Stimulated activated CD4-positive, alpha-beta T cell treated with anti-CD3 and anti-CD28 coated beads, Interleukin-12 subunit alpha, Interleukin-12 subunit beta, amount 100 ng/mL, for 4 hours (primary cell): ENCODE measurements at regions not wholly inside any gene's neighbourhood (a gene's known extent, or its start where the extent isn't known, plus 50 kb on each side); places are given as distances from the start of the nearest gene placed in this dataset.

Source experiments
- DNase-seq: peaks from one replicate; pipeline ENCODE4 v3.0.0-alpha.2; 2020

DNA sequence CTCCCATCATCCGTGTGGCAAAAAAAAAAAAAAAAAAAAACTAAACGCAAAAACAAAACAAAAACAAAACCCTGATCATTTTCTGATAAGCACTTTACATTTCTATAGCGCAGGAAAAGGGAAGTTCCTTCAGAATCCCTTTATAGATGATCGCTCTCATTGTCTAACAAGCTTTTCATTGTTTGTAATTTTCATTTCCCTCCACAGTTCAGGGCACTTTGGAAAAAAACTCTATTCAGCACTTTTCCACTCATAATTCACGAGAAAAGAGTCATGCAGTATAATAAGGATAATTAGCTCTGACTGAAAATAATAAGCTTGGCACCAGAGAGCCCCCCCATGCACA lies 89.4 kb upstream of the ATXN1 start:
- DNase-seq = no peak

DNA sequence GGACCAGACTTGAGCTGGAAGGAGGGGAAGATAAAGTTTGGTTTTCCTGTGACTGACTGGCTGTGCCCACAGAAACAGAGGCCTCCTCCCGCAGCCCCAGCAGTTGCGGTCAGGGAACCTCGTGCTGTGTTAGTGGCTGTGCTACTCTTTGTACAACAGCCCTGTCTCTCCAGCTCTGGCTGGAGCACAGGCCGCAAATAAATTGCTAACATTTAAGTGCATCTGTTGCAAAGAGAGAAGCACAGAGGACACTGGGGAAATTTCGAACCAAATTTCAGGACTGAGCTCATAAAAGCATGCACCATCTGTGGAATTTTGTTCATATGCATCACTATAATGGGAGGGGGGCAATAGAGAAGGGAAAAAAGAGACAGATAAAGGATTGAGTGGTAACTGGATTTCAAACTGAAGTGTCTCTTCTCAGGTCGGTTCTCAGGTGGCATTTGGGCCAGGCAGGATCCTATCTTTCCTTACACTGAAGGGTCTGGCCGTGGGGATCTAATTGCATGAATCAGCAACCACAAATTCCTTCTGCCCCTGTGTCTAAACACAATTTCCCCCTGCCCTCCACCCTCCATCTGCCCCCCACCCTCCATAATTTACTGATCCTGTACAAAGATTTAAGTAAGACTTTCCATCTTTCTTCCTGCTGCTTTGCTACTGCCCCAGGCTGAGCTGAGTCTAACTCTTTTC lies 88.9 kb upstream of the ATXN1 start:
- DNase-seq = no peak

DNA sequence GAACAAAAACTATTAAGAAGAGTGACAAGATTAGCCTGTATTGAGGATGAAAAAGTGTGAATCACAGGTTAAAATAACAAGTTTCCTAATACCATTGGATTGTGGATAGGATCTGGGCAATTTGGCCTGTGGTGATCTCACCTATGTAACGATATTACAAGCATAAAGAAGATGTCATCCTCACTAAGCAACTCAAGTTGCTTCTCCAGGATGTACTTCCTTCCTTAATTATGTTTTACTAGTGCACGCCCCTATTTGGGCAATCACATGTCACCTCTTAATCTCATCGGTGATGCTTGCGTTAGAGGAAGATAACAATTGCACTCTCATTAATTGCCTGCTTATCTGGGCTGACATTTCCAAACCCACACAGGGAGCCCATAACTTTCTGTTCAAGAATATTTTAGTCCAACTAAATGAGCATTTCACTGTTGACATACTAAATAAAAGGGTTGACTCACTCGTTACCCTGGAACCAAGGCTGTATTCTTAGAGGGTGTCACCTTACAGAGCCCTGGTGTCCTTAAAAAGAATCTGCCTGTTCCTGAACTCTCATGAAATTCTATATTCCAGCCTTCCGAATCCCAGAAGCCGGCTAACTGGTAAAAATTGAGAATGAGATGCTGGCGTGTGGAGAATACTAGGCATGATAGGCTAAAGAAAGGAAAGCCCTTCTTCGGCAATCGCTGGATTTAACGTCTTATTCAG lies 88.2 kb upstream of the ATXN1 start:
- DNase-seq = no peak

DNA sequence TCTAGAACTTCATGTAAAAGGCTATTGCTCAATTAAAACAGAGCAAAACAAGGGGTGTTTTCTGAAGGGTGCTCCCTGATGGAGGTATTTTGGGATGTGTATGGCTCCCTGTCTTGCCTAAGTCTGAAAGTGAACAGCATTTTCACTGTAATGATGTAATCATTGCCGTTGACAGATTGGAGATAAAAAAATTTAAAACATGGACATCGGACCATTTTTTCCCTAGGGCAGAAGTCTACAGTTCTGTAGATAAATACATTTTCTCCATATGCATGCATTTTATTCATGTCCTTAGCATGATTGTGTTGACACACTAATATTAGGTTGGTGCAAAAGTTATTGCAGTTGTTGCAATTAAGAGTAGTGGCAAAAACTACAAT lies 85.1 kb upstream of the ATXN1 start:
- no peak for DNase-seq

DNA sequence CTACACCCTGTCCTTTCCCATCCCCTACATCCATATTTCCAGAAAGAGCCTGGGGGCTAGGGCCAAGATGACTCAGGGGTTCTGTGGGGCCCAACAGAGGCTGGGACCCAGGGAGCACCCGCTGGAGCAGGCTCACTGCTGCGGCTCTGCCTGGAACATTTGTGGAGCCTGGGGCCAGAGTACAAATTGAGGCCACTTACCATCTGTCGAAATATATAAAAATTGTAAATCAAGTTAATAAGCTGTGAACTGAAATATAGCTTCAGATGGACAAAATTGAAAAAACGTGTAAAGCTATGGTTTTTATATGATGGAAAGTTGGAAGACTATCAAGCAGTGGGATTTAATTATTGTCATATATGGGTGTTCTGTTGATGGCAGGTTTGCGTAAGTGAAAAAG lies 82.9 kb upstream of the ATXN1 start:
- no peak for DNase-seq

DNA sequence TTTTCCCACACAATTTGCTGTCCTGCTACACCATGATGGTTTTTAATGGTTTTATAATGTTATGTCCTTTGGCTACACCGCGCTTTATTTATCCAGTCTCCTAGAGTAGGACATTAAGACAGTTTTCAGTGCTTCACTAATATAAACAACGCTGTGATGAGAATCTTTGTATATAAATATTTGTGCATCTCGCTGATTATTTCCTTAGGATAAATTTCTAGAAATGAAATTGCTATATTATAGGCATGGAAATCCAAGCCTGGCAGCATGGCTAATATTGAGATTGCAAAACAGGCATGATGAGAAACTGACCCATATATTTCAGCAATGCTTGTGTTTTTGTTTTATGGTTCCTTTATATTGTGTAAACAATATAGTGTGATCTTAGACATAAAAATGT lies 81.4 kb upstream of the ATXN1 start:
- DNase-seq = no peak

DNA sequence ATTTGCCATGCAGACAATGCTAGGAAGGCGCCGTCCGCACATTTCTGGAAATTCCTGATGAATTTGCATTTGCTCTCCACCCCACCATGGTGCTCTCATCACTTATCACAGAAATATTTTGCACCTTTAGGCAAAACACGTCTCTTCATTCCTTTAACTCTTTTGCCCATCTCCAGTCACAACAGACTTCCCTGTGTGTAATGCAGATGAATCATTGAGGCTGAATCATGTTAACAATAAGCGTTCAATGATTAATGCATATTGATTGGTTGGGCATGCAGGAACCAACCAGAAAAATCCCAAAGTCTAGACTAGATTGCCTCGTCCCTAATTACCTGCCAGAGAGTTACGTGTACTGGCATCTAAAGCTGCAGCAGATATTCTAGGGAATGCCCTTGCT lies 80.0 kb upstream of the ATXN1 start:
- no peak for DNase-seq

DNA sequence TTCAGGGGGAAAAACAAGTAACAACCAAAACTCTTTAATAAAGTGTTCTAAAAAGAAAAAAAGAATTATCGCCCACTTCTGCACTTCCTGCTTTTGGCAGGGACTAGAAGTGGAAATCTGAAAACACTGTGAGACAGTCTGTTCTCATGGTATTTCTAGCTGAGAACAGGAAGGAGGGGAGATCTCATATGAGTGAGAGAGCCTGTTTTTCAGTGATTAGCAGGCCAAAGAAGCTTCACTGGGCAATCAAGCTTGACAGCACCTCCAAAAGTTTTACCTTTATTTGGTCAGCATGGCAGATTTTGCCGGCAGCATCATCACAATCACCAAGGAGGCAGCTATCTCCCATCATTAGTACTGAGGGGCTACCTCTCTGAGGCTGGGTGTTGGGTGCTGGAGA lies 79.5 kb upstream of the ATXN1 start:
- DNase-seq = no peak

DNA sequence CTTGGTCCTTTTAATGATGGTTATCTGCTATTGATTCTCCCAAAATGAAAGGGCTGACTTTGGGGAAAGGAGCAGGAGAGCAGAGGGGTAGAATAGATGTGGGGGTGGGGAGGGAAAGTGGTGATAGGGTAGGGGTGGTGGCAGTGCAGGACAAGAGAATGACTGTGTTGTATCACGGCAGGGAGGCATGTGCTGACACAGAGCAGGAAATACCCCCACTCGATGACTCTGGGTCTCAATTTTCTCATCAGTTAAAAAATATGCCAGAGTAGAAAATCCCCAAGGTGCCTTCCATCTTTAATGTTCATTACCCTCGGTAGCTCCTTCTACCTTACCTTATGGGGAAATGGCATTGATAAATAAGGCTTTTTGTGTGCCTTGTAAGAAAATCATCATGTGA lies 79.0 kb upstream of the ATXN1 start:
- no peak for DNase-seq

DNA sequence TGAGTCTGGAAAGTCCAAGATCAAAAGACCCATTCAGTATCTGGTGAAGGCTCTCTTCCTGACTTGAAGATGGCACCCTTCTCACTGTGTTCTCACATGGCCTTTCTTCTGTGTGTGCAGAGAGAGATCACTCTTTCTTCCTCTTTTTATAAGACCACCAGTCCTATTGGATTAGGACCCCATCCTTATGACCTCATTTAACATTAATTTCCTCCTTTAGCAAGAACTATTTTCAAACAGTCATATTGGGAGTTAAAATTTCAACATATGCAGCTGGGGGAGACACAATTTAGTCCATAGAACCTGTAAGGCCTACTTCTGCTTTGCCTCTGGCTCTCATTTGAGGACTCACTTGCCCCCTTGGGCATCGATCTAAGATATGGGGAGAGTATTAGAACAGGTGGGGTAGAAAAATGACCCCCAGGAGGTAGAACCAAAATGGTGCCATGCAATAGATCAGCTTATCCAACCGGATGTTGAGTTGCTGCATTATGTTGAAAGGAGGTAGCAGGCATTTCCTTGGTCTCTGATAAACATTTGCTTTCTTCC lies 78.4 kb upstream of the ATXN1 start:
- no peak for DNase-seq

DNA sequence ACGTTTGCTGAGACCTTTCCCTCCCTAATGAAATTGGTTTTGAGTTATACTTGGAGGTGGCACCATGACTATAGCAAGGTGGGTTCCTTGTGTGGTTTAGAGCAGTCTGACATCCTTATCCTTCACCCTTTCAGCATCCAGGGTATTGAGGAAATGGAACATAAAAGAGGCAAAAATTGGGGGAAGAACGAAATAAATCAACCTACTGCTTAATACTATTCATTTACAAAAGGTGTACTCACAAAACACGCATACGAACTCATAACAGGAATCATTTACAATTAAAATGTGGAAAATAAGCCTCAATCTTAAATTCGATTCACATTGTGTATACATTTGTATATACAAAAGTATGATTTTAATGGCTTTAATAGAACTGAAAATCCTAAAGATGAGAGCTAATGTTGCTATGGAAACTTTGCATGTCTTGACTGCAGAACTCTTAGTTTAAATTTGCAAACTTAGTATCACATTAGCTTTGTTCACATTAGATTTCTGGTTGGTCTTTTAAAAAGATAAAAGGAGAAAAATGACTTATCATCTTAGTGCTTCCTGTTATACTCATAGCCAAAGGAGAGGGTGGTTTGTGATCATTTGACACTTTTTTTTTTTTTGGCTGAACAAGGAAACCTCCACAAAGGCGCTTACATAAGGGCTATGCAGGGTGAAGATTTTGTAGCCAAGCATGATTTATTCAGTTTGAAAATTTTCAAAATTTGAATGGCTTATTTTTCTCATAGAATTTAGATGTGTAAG lies 76.1 kb upstream of the ATXN1 start:
- no peak for DNase-seq

DNA sequence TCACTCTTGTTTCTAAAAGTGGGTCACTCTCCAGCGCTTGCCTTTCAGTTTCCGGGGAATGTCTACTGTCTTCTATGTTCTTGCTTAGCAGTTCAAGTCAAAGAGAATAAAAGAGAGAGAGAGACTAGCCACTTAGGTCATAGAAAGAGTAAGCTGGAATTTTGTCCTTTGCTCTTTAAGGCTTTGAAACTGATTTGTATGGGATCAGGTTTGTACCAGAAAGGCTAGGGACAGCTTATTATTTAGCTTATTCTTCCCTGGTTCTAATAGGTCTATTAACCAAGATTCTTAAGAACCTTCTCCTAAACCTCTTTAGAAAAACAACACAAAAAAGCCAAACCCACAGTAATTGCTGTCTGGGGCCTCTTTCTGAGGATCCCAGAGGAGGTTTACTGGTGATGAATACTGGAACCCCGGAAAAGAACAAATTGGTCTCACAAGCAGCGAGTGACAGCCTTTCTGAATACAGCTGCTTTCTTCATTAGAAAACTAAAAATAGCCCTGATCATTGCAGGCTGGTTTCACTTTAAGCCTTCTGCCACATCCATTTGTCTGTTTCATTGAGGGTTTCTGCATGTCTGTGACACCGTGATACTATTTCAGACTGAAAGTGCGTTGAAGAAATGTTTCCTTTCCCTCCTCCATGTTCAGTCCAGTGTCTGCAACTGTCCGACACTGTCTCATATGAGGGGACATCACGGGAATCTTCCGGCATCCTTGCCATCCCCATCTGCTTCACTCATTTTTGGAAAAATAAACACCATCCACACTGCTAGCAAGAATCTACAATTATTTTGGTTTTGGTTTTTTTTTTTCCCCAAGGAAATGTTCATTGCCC lies 75.1 kb upstream of the ATXN1 start:
- DNase-seq = no peak

DNA sequence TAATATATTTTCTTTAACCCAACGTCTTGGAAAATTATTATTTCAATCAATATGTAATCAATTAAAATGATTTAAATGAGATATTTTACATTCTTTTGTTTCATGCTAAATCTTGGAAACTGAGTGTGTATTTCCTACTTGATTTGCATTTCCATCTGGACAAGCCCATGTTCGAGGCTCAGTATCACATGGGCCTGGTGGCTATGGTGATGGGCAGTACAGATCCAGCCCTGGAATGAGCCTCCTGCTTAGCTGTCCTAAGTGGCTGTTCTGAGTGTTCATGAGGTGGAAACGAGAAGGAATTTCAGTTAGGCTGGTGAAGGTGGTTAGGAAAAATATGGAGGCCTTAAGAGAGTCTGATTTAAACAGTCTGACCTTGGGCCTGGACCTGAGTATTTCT lies 73.0 kb upstream of the ATXN1 start:
- DNase-seq = no peak

DNA sequence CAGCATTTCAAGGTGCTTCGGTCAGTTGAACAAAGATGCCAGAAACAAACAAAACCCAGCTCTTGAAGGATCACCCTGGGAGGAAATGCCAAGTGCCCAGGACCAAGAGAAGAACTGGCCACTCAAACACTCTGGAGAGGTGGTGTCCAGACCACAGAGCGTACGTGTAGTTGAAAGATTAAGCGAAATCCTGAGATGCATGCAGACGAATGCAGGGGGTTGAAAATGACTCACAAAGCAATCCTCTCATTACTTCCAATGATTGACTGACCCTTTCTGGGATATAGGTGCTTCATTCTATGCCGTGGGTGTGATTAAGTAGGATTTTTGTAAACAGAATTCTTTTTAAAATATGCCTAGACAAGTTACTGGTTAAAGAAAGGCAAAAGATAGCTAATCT lies 71.5 kb upstream of the ATXN1 start:
- no peak for DNase-seq

DNA sequence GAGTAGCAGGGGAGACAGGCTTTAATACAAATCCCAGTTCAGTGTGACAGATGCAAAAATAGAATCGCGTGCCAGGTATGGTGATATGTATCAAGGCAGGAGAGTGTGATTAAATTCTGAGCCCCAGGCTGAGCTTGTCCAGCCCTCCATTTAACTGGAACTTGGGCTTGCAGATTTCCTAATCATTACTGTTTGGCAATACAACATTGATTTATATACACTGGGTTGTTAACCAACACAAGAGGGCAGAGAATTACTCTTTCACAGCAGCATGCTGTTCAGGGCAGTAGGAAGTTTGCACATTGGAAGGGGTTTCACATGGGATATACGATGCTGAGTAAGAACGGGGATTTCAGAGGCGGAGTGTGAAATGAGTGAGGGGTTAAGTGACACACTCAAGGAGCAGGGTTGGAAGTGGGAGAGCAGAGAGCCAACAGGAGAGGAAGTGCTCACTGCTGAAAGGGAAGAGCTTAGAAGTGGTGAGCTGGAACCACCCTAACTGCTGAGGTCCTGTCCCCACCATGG lies 70.8 kb upstream of the ATXN1 start:
- DNase-seq = no peak

DNA sequence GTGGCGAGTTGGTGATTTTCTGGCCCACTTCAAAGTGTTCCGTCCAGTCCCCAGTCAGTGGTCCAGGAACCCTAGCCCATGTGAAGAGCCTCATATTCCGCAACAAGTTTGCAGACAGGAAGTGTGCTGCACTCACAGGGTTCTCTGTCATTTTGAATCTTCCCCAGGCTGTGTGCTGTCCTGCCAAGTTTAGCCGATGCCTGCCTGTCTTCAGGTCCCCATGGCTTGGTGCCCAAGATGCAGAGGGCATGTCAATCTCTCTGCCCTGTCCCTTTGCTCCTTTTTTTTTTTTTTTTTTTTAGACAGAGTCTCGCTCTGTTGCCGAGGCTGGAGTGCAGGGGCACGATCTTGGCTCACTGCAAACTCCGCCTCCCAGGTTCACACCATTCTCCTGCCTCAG lies 69.9 kb upstream of the ATXN1 start:
- no peak for DNase-seq

DNA sequence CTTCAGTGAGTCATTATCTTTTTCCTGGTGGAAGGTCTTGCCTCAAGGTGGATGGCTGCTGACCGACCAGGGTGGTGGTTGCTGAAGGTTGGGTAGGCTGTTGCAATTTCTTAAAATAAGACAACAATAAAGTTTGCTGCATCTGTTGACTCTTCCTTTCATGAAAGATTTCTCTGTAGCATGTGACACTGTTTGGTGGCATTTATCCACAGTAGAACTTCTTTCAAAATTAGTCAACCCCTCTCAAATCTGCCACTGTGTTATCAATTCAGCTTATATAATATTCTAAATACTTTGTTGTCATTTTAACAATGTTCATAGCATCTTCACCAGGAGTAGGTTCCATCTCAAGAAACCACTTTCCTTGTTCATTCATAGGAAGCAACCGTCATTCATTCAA lies 66.8 kb upstream of the ATXN1 start:
- no peak for DNase-seq

DNA sequence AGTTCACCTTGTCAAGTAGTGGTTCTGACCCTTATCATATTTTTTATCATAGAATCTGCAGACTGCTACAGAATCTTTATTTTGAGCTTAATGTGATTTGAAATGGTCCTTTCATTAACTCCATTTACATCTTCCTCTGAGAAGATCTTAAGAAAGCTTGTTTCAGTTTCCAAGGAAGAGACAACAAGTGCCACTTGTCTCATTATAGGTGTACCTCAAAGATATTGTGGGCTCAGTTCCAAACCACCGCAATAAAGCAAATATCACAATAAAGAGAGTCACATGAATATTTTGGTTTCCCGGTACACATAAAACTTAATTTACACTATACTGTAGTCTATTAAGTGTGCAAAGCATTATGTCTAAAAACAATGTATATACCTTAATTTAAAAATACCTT lies 66.4 kb upstream of the ATXN1 start:
- DNase-seq = no peak

DNA sequence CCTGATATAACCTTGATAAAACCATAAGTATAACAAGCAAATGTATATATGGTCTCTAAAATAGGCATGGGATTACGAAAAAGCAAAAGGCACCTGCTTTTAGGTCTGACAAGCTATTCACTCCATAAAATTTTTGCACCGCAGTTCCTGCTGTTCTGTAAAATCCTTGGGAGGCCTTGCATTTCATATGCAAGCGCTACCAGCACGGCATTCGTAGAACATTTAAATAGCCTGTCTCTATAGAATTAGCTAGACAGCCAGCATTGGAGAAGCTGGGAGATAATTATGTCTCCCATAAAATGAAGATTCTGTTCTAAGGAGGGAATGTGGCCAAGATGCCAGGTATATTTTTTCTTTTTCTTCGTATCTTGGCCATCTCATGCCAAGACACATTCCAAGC lies 64.5 kb upstream of the ATXN1 start:
- DNase-seq = no peak

DNA sequence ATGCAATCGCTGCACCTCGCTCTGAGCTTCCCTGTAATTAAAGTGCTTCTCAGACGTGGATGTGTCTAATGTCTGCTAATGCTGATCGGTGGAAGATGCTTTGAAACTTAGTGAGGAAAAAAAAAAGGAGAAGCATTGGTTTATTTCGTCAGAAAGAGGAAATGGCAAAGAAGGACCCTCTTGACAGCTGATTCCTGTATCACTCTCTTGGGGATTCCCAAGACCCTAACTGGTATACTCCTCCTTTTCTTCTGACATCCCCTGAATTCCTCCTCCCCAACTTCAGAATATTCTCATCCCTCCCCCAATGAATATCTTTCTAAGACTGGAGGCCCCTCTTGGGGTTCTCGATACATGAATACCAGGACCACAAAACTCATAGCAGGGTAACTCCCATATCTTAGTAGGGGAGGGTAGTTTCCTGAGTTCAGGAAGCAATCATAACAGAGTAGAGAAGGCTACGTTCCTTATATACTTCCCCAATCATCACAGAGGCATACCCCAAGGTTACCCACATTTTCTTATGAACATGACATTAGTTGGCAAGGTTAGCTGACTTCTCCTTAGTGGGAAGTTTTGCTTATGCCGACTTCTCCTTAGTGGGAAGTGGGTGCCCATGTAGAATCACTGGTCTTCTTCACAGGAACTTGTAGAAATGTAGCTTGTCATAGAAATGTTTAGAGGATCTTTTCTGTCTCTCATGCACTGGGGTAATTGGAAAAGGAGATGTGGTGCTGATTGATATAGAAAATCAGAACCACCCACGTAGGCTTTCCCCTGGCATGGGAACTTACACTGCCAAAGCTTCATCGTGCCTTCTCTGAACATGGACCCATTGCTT lies 63.8 kb upstream of the ATXN1 start:
- DNase-seq = no peak

DNA sequence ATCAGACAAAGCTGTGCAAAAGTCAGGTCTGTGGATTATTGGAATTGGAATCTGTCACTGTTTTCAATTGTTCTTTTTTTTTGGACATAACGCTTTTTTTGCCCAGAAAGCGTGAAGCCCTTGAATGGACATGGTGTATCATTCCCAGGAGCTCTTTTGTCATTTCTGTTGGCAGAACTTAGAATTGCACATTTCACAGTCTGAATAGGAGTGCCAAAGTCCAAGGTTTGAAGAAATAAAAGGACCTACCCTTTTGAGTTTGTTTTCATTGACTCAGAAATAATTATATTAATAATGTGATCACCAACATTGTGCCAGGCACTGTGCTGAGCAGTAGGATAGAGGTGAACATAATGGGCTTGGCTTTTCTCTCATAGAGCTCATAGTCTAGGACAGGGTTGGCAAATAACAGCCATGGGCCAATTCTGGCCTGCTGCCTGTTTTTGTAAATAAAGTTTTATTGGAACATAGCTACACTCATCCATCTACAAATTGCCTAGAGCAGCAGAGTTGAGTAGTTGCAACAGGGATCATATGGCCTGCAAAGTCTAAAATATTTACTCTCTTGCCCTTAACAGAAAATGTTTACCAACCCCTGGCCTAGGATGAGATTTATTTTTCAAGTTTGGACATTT lies 62.6 kb upstream of the ATXN1 start:
- no peak for DNase-seq
